Smooth muscle cell (in vitro differentiated cells): ENCODE measurements at regions not wholly inside any gene's neighbourhood (a gene's known extent, or its start where the extent isn't known, plus 50 kb on each side); places are given as distances from the start of the nearest gene placed in this dataset.
A peak's percentile ranks its signal among the peaks of the same experiment; 100 is the strongest.

Experiments used
- DNase-seq: peaks from one replicate; lab custom pipeline; 2025; ENCODE audit not compliant: unreplicated experiment; lab: John Stamatoyannopoulos, UW
- H2AFZ ChIP-seq: fragments of 200-600 bp; sonication (generic); 2 replicates; pipeline ENCODE4 v1.6.0; 2016; ENCODE audit warnings: antibody characterized with exemption, low read depth, mild to moderate bottlenecking
- H3F3A ChIP-seq: fragments of 200-600 bp; sonication (generic); 2 replicates; pipeline ENCODE4 v1.6.0; 2017; ENCODE audit warnings: antibody characterized with exemption, low read depth
- H3K27ac ChIP-seq: fragments of 200-600 bp; sonication (generic); 2 replicates; pipeline ENCODE4 v1.5.1; 2016; ENCODE audit warnings: low read depth, mild to moderate bottlenecking
- H3K27me3 ChIP-seq: fragments of 200-600 bp; sonication (generic); 2 replicates; pipeline ENCODE4 v1.6.1; 2016; ENCODE audit warnings: low read depth, mild to moderate bottlenecking
- H3K36me3 ChIP-seq: fragments of 200-600 bp; sonication (generic); 2 replicates; pipeline ENCODE4 v1.5.1; 2016; ENCODE audit warnings: low read depth
- H3K4me1 ChIP-seq: fragments of 200-600 bp; sonication (generic); 2 replicates; pipeline ENCODE4 v1.5.1; 2016; ENCODE audit warnings: low read depth
- H3K4me2 ChIP-seq: fragments of 200-600 bp; sonication (generic); 2 replicates; pipeline ENCODE4 v1.6.0; 2016; ENCODE audit warnings: mild to moderate bottlenecking
- H3K4me3 ChIP-seq: fragments of 200-600 bp; sonication (generic); 2 replicates; pipeline ENCODE4 v1.5.1; 2016; ENCODE audit warnings: mild to moderate bottlenecking
- H3K79me2 ChIP-seq: fragments of 200-600 bp; sonication (generic); 2 replicates; pipeline ENCODE4 v1.6.0; 2016; ENCODE audit warnings: low read depth, mild to moderate bottlenecking
- H3K9ac ChIP-seq: fragments of 200-600 bp; sonication (generic); 2 replicates; pipeline ENCODE4 v1.6.0; 2016; ENCODE audit warnings: low read depth
- H3K9me3 ChIP-seq: fragments of 200-600 bp; sonication (generic); replicated peaks from 2 replicates; pipeline ENCODE4 v1.5.1; 2016; ENCODE audit warnings: low read depth
- H4K20me1 ChIP-seq: fragments of 200-600 bp; sonication (generic); 2 replicates; pipeline ENCODE4 v1.6.0; 2016; ENCODE audit warnings: low read depth
- WGBS: methylation state at CpG from one replicate; pipeline ENCODE4 v1.1.7; 2016; ENCODE audit warnings: low lambda C conversion rate; 5-methylcytosine and 5-hydroxymethylcytosine counted together
- TF ChIP-seq, protein P1 (sequence below): fragments of 200-600 bp; sonication (generic); IDR thresholded peaks from 2 replicates; pipeline ENCODE4 v1.5.1; 2017; ENCODE audit warnings: borderline replicate concordance, mild to moderate bottlenecking, antibody characterized with exemption; ENCODE audit not compliant: insufficient read depth, poor library complexity, severe bottlenecking

DNA sequence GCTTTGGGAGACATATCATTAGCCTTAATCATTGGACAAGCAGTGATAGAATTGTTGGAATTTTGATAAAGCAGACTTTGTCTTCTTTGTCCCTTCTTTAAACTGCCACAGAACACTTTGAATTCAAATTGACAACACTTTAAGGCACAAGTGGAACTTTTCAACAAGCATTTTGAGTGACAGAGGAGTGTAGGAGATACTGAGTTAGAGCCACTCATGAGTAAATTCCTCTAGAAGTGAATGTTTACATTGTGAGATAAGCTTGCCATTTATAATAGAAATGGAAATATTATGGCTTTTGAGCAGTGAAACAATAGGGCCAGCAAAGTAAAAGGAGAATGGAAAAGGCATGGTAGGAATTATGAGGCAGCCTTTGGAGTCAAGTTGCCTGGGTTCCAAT lies 515.8 kb downstream of the SLITRK6 start:
- Histone ChIP-seq H3K4me1 (no peaks in the 10 kb centered on the region), H3K9me3 (no peaks in the 10 kb centered on the region), H3K36me3 (no peaks in the 10 kb centered on the region), H3K4me2 (no peak overlapping the region), H4K20me1 (no peaks in the 10 kb centered on the region), H3F3A (no peaks in the 10 kb centered on the region), H3K27ac (no peak overlapping the region), H3K9ac (no peak overlapping the region), H2AFZ (no peak overlapping the region), H3K27me3 (no peaks in the 10 kb centered on the region), H3K4me3 (no peak overlapping the region), H3K79me2 (no peaks in the 10 kb centered on the region)
- TF ChIP-seq, protein P1, sequence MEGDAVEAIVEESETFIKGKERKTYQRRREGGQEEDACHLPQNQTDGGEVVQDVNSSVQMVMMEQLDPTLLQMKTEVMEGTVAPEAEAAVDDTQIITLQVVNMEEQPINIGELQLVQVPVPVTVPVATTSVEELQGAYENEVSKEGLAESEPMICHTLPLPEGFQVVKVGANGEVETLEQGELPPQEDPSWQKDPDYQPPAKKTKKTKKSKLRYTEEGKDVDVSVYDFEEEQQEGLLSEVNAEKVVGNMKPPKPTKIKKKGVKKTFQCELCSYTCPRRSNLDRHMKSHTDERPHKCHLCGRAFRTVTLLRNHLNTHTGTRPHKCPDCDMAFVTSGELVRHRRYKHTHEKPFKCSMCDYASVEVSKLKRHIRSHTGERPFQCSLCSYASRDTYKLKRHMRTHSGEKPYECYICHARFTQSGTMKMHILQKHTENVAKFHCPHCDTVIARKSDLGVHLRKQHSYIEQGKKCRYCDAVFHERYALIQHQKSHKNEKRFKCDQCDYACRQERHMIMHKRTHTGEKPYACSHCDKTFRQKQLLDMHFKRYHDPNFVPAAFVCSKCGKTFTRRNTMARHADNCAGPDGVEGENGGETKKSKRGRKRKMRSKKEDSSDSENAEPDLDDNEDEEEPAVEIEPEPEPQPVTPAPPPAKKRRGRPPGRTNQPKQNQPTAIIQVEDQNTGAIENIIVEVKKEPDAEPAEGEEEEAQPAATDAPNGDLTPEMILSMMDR: no peak
- DNase-seq: no peak

DNA sequence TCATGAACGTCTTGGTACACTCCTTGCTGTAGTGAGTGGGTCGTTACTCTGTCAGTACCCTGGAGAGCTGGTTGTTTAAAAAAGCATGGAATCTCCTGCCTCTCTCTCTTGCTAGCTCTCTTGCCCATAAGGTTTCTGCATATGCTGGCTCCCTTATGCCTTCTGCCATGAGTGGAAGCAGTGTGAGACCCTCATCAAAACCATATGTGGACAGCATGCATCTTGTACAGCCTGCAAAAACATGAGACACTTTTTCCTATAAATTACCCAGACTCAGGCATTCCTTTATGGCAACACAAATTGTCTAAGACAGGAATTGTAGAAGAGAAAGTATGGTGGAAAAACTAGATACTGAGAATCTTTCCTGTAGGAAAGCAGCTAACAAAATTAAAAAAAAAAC lies 516.3 kb downstream of the SLITRK6 start:
- no peak overlapping the region for H3K4me3 ChIP-seq
- no peak overlapping the region for H3K27ac ChIP-seq
- 52% methylated on average over 2 of the region's 2 CpGs for WGBS
- no peaks in the 10 kb centered on the region for H4K20me1 ChIP-seq
- no peak for DNase-seq
- H3K9ac ChIP-seq: no peak overlapping the region
- no peaks in the 10 kb centered on the region for H3K27me3 ChIP-seq
- H3F3A ChIP-seq: no peaks in the 10 kb centered on the region
- TF ChIP-seq, protein P1: no peak
- H3K36me3 ChIP-seq: no peaks in the 10 kb centered on the region
- H3K79me2 ChIP-seq: no peaks in the 10 kb centered on the region
- H3K4me2 ChIP-seq: no peak overlapping the region
- no peaks in the 10 kb centered on the region for H3K4me1 ChIP-seq
- H3K9me3 ChIP-seq: no peaks in the 10 kb centered on the region
- no peak overlapping the region for H2AFZ ChIP-seq

DNA sequence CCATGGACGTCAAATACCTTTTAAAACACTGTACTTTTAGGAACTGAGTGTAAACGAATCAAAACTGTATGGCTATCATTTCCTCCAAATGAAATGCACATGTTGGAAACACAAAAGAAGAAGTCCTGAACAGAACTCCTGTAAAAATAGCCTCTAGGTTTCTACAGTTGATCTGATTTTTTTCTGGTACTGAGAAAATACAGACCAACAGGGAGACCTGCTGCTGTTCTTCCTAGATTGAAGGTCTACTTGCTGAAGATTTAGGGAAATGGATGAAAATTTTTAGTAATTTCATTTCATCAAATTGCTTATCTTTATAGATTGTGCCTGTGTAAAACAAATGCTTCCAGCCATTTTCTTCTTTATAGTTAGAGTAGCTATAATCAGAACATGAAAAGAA lies 520.4 kb downstream of the SLITRK6 start:
- H3K4me2 ChIP-seq: no peak overlapping the region
- no peaks in the 10 kb centered on the region for H4K20me1 ChIP-seq
- no peaks in the 10 kb centered on the region for H3K27me3 ChIP-seq
- no peaks in the 10 kb centered on the region for H3F3A ChIP-seq
- DNase-seq: no peak
- H2AFZ ChIP-seq: peak overlapping the region; percentile 73
- no peaks in the 10 kb centered on the region for H3K79me2 ChIP-seq
- WGBS: 56% methylated on average over 2 of the region's 2 CpGs
- no peaks in the 10 kb centered on the region for H3K4me1 ChIP-seq
- no peaks in the 10 kb centered on the region for H3K9me3 ChIP-seq
- H3K9ac ChIP-seq: no peak overlapping the region
- TF ChIP-seq, protein P1: no peak
- no peaks in the 10 kb centered on the region for H3K36me3 ChIP-seq
- H3K4me3 ChIP-seq: no peak overlapping the region
- H3K27ac ChIP-seq: no peak overlapping the region

DNA sequence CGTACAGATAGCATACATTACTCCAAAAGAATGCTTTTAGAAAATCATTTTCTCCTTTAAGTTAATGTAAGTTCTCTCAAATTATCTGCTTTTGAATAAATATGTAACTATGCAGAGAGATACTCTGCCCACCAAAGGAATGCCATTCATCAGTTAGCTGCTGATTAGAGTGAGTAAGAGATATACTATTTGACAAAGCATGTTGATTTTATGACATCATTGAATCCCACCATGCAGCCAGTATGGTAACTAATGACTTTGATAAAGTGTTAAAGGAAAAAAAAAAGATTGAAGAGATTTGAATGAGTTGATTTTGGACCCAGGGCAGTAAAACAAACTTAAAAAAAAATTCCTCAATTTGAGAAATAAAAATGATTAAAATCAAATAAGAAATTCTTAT lies 521.5 kb downstream of the SLITRK6 start:
- Histone ChIP-seq H3K27me3 (no peaks in the 10 kb centered on the region), H3K4me3 (no peak overlapping the region), H2AFZ (no peak overlapping the region), H3K4me2 (peak overlapping the region; percentile 40), H3K79me2 (no peaks in the 10 kb centered on the region), H4K20me1 (no peaks in the 10 kb centered on the region), H3F3A (no peaks in the 10 kb centered on the region), H3K9me3 (no peaks in the 10 kb centered on the region), H3K9ac (no peak overlapping the region), H3K36me3 (no peaks in the 10 kb centered on the region), H3K4me1 (no peaks in the 10 kb centered on the region), H3K27ac (no peak overlapping the region)
- 68% methylated on average over 1 of the region's 1 CpG for whole genome bisulfite sequencing
- TF ChIP-seq, protein P1: no peak
- DNase-seq: no peak
